ENCODE measurements at regions not wholly inside any gene's neighbourhood (a gene's known extent, or its start where the extent isn't known, plus 50 kb on each side); places are given as distances from the start of the nearest gene placed in this dataset.

GRCh38 chr3:168925568-168925967 lies 737.9 kb downstream of the MECOM start:
- Histone ChIP-seq H3K27ac (ENCODE audit: low read depth, low read length) (no peak overlapping the region), H3K9ac (ENCODE audit: low read depth in 1 of 3, low read length in 3 of 3) (no peak overlapping the region)

DNA sequence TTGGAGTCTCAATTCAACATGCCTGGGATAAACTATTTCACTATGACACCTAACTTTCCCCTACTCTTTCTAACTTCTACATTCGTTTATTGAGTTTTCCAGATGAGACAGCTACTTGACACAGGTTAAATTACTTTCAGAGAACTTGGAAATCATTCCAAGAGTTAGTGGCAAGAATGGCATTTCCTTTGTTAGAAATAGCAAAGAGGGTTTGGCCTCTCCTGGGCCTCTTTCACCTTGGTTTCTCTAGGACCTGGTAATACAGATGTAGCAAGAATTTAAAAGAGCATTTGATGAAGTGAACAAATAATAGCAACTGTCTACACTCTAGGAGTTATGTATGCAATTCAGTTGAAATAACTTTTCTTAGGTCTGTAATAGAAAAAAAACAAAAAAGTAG lies 748.9 kb downstream of the MECOM start:
- H3K9ac ChIP-seq (ENCODE audit: low read depth in 1 of 3, low read length in 3 of 3), result no peak overlapping the region
- H3K27me3 ChIP-seq (ENCODE audit: control insufficient read depth in 3 of 3, insufficient read depth in 3 of 3, low read length in 3 of 3), result no peaks in the 10 kb centered on the region
- no peak overlapping the region for H3K4me3 ChIP-seq (ENCODE audit: low read length in 3 of 3)
- H3K27ac ChIP-seq (ENCODE audit: low read depth, low read length), result no peak overlapping the region
- no peaks in the 10 kb centered on the region for H3K36me3 ChIP-seq (ENCODE audit: control insufficient read depth in 3 of 3, insufficient read depth in 3 of 3, low read length in 3 of 3)
- H3K9me3 ChIP-seq (ENCODE audit: control insufficient read depth in 3 of 3, low read length in 3 of 3), result no peaks in the 10 kb centered on the region
- H3K4me1 ChIP-seq (ENCODE audit: control insufficient read depth in 3 of 3, insufficient read depth in 3 of 3, low read length in 3 of 3), result no peaks in the 10 kb centered on the region

More at GRCh38 chr3:168925568-168925967, 737.9 kb downstream of the MECOM start:
- Histone ChIP-seq H3K4me1 (ENCODE audit: control insufficient read depth in 3 of 3, insufficient read depth in 3 of 3, low read length in 3 of 3) (no peaks in the 10 kb centered on the region), H3K9me3 (ENCODE audit: control insufficient read depth in 3 of 3, low read length in 3 of 3) (no peaks in the 10 kb centered on the region), H3K4me3 (ENCODE audit: low read length in 3 of 3) (no peak overlapping the region), H3K27me3 (ENCODE audit: control insufficient read depth in 3 of 3, insufficient read depth in 3 of 3, low read length in 3 of 3) (no peaks in the 10 kb centered on the region), H3K36me3 (ENCODE audit: control insufficient read depth in 3 of 3, insufficient read depth in 3 of 3, low read length in 3 of 3) (no peaks in the 10 kb centered on the region)

DNA sequence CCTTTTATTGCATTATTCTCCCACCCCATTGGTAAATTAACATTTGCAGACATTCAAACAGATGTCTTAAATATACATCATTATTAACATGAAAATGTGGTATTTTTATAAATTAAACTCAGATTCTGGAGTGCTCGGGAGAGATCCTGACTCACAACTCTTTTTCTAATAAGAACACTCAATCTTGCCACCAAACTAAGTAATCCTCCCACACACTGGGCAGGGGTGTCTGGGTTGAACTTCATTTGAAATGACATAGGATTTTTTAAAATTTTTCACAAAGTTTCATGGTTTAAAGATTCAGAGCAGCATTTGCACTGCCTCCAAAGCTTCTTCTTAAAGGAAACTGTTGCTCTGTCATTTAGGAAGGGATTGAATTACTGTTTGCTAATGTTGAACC lies 754.3 kb downstream of the MECOM start:
- H3K27ac ChIP-seq (ENCODE audit: low read depth, low read length), result no peak overlapping the region
- no peak overlapping the region for H3K4me3 ChIP-seq (ENCODE audit: low read length in 3 of 3)
- H3K27me3 ChIP-seq (ENCODE audit: control insufficient read depth in 3 of 3, insufficient read depth in 3 of 3, low read length in 3 of 3), result no peaks in the 10 kb centered on the region
- H3K4me1 ChIP-seq (ENCODE audit: control insufficient read depth in 3 of 3, insufficient read depth in 3 of 3, low read length in 3 of 3), result no peaks in the 10 kb centered on the region
- no peaks in the 10 kb centered on the region for H3K36me3 ChIP-seq (ENCODE audit: control insufficient read depth in 3 of 3, insufficient read depth in 3 of 3, low read length in 3 of 3)
- no peak overlapping the region for H3K9ac ChIP-seq (ENCODE audit: low read depth in 1 of 3, low read length in 3 of 3)
- H3K9me3 ChIP-seq (ENCODE audit: control insufficient read depth in 3 of 3, low read length in 3 of 3), result no peaks in the 10 kb centered on the region

DNA sequence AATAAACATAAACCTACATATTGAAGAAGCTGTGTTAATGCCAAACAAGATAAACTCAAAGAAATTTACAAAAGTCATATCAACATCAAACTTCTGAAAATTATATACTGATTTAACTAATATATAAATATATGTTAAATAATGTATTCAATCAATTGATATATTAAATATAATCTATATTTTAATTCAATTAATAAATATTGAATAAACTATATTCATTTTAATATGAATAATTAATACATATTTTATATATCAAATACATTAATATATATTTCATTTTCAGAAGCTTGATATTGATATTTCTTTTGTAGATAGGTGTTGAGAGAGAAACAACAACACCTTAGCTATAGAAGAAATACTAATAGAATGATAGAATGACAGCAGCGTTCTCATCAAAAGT lies 768.1 kb downstream of the MECOM start:
- Histone ChIP-seq H3K9ac (ENCODE audit: low read depth in 1 of 3, low read length in 3 of 3) (no peak overlapping the region), H3K27ac (ENCODE audit: low read depth, low read length) (no peak overlapping the region), H3K36me3 (ENCODE audit: control insufficient read depth in 3 of 3, insufficient read depth in 3 of 3, low read length in 3 of 3) (no peaks in the 10 kb centered on the region), H3K9me3 (ENCODE audit: control insufficient read depth in 3 of 3, low read length in 3 of 3) (peaks cover 0 to 3% (median 0%) of the 10 kb centered on the region in 3 donors), H3K27me3 (ENCODE audit: control insufficient read depth in 3 of 3, insufficient read depth in 3 of 3, low read length in 3 of 3) (no peaks in the 10 kb centered on the region), H3K4me3 (ENCODE audit: low read length in 3 of 3) (no peak overlapping the region), H3K4me1 (ENCODE audit: control insufficient read depth in 3 of 3, insufficient read depth in 3 of 3, low read length in 3 of 3) (no peaks in the 10 kb centered on the region)

DNA sequence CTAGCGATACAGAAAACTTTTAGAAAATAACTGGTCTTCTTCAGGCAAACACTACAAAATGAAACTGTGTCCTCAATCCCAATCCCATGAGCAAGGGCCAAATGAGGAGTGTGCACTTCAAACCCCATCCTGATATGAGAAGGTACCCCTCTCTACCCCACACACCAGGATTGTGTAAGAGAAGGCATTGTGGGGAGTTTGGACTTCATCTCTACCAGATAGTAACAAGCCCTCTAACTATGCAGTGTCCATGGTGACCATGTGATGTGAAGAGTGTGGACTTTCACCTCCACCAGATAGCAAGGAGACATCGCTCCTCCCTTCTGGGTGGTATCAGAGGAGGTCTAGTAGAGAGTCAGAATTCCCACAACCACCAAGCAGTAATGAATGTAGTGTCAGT lies 769.3 kb downstream of the MECOM start:
- Histone ChIP-seq H3K27ac (ENCODE audit: low read depth, low read length) (no peak overlapping the region), H3K27me3 (ENCODE audit: control insufficient read depth in 3 of 3, insufficient read depth in 3 of 3, low read length in 3 of 3) (no peaks in the 10 kb centered on the region), H3K36me3 (ENCODE audit: control insufficient read depth in 3 of 3, insufficient read depth in 3 of 3, low read length in 3 of 3) (no peaks in the 10 kb centered on the region), H3K4me1 (ENCODE audit: control insufficient read depth in 3 of 3, insufficient read depth in 3 of 3, low read length in 3 of 3) (no peaks in the 10 kb centered on the region), H3K4me3 (ENCODE audit: low read length in 3 of 3) (no peak overlapping the region), H3K9ac (ENCODE audit: low read depth in 1 of 3, low read length in 3 of 3) (no peak overlapping the region), H3K9me3 (ENCODE audit: control insufficient read depth in 3 of 3, low read length in 3 of 3) (peaks cover 0 to 3% (median 0%) of the 10 kb centered on the region in 3 donors)

DNA sequence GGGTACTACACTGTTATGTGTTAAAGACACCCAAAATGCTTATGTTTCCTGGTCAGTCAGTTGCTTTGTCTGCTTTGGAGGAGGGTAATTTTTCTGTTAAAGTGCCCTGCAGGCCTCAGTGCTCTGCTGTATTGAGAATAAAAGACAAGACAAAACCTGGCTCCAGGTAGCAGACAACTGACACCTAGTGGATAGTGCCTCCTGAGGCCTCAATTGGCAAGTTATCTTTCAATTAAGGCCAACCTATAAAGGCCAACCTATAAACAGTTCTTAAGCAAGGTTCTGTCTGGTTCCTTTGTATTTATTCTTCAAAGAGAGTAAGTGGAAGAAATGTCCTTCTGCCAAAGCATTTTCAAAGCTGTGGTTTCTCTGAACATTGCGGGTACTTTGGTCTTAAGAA lies 773.8 kb downstream of the MECOM start:
- no peaks in the 10 kb centered on the region for H3K27me3 ChIP-seq (ENCODE audit: control insufficient read depth in 3 of 3, insufficient read depth in 3 of 3, low read length in 3 of 3)
- H3K9ac ChIP-seq (ENCODE audit: low read depth in 1 of 3, low read length in 3 of 3), result no peak overlapping the region
- H3K4me3 ChIP-seq (ENCODE audit: low read length in 3 of 3), result no peak overlapping the region
- H3K36me3 ChIP-seq (ENCODE audit: control insufficient read depth in 3 of 3, insufficient read depth in 3 of 3, low read length in 3 of 3), result no peaks in the 10 kb centered on the region
- H3K4me1 ChIP-seq (ENCODE audit: control insufficient read depth in 3 of 3, insufficient read depth in 3 of 3, low read length in 3 of 3), result no peaks in the 10 kb centered on the region
- H3K9me3 ChIP-seq (ENCODE audit: control insufficient read depth in 3 of 3, low read length in 3 of 3), result peaks cover 0 to 3% (median 0%) of the 10 kb centered on the region in 3 donors
- H3K27ac ChIP-seq (ENCODE audit: low read depth, low read length), result no peak overlapping the region

GRCh38 chr3:168888781-168889180 lies 774.7 kb downstream of the MECOM start:
- H3K4me3 ChIP-seq (ENCODE audit: low read length in 3 of 3), result no peak overlapping the region
- H3K4me1 ChIP-seq (ENCODE audit: control insufficient read depth in 3 of 3, insufficient read depth in 3 of 3, low read length in 3 of 3), result no peaks in the 10 kb centered on the region
- H3K27me3 ChIP-seq (ENCODE audit: control insufficient read depth in 3 of 3, insufficient read depth in 3 of 3, low read length in 3 of 3), result no peaks in the 10 kb centered on the region

GRCh38 chr3:168885028-168885427 lies 778.5 kb downstream of the MECOM start:
- Histone ChIP-seq H3K27me3 (ENCODE audit: control insufficient read depth in 3 of 3, insufficient read depth in 3 of 3, low read length in 3 of 3) (no peaks in the 10 kb centered on the region), H3K27ac (ENCODE audit: low read depth, low read length) (no peak overlapping the region), H3K4me1 (ENCODE audit: control insufficient read depth in 3 of 3, insufficient read depth in 3 of 3, low read length in 3 of 3) (no peaks in the 10 kb centered on the region), H3K36me3 (ENCODE audit: control insufficient read depth in 3 of 3, insufficient read depth in 3 of 3, low read length in 3 of 3) (no peaks in the 10 kb centered on the region), H3K4me3 (ENCODE audit: low read length in 3 of 3) (no peak overlapping the region), H3K9me3 (ENCODE audit: control insufficient read depth in 3 of 3, low read length in 3 of 3) (no peaks in the 10 kb centered on the region), H3K9ac (ENCODE audit: low read depth in 1 of 3, low read length in 3 of 3) (no peak overlapping the region)

More at GRCh38 chr3:168888781-168889180, 774.7 kb downstream of the MECOM start:
- Histone ChIP-seq H3K36me3 (ENCODE audit: control insufficient read depth in 3 of 3, insufficient read depth in 3 of 3, low read length in 3 of 3) (no peaks in the 10 kb centered on the region), H3K27ac (ENCODE audit: low read depth, low read length) (no peak overlapping the region), H3K9ac (ENCODE audit: low read depth in 1 of 3, low read length in 3 of 3) (no peak overlapping the region), H3K9me3 (ENCODE audit: control insufficient read depth in 3 of 3, low read length in 3 of 3) (no peaks in the 10 kb centered on the region)

- Histone ChIP-seq H3K36me3 (ENCODE audit: control insufficient read depth in 3 of 3, insufficient read depth in 3 of 3, low read length in 3 of 3) (no peaks in the 10 kb centered on the region), H3K9me3 (ENCODE audit: control insufficient read depth in 3 of 3, low read length in 3 of 3) (no peaks in the 10 kb centered on the region), H3K27me3 (ENCODE audit: control insufficient read depth in 3 of 3, insufficient read depth in 3 of 3, low read length in 3 of 3) (no peaks in the 10 kb centered on the region), H3K4me3 (ENCODE audit: low read length in 3 of 3) (no peak overlapping the region), H3K4me1 (ENCODE audit: control insufficient read depth in 3 of 3, insufficient read depth in 3 of 3, low read length in 3 of 3) (no peaks in the 10 kb centered on the region), H3K27ac (ENCODE audit: low read depth, low read length) (no peak overlapping the region), H3K9ac (ENCODE audit: low read depth in 1 of 3, low read length in 3 of 3) (no peak overlapping the region)
These were observed 779.1 kb downstream of the MECOM start for GRCh38 chr3:168884353-168884903.

GRCh38 chr3:168883145-168883544 lies 780.4 kb downstream of the MECOM start:
- Histone ChIP-seq H3K27me3 (ENCODE audit: control insufficient read depth in 3 of 3, insufficient read depth in 3 of 3, low read length in 3 of 3) (no peaks in the 10 kb centered on the region), H3K9me3 (ENCODE audit: control insufficient read depth in 3 of 3, low read length in 3 of 3) (no peaks in the 10 kb centered on the region), H3K27ac (ENCODE audit: low read depth, low read length) (no peak overlapping the region), H3K4me1 (ENCODE audit: control insufficient read depth in 3 of 3, insufficient read depth in 3 of 3, low read length in 3 of 3) (no peaks in the 10 kb centered on the region), H3K9ac (ENCODE audit: low read depth in 1 of 3, low read length in 3 of 3) (no peak overlapping the region), H3K36me3 (ENCODE audit: control insufficient read depth in 3 of 3, insufficient read depth in 3 of 3, low read length in 3 of 3) (no peaks in the 10 kb centered on the region), H3K4me3 (ENCODE audit: low read length in 3 of 3) (no peak overlapping the region)

GRCh38 chr3:168881804-168882203 lies 781.7 kb downstream of the MECOM start:
- Histone ChIP-seq H3K4me1 (ENCODE audit: control insufficient read depth in 3 of 3, insufficient read depth in 3 of 3, low read length in 3 of 3) (no peaks in the 10 kb centered on the region), H3K36me3 (ENCODE audit: control insufficient read depth in 3 of 3, insufficient read depth in 3 of 3, low read length in 3 of 3) (no peaks in the 10 kb centered on the region), H3K4me3 (ENCODE audit: low read length in 3 of 3) (no peak overlapping the region), H3K9me3 (ENCODE audit: control insufficient read depth in 3 of 3, low read length in 3 of 3) (no peaks in the 10 kb centered on the region), H3K9ac (ENCODE audit: low read depth in 1 of 3, low read length in 3 of 3) (no peak overlapping the region), H3K27me3 (ENCODE audit: control insufficient read depth in 3 of 3, insufficient read depth in 3 of 3, low read length in 3 of 3) (no peaks in the 10 kb centered on the region), H3K27ac (ENCODE audit: low read depth, low read length) (no peak overlapping the region)
